SKM-1 (cell line): ENCODE measurements at regions not wholly inside any gene's neighbourhood (a gene's known extent, or its start where the extent isn't known, plus 50 kb on each side); places are given as distances from the start of the nearest gene placed in this dataset.

Experiments used
- DNase-seq: peaks from one replicate; lab custom pipeline; 2025; ENCODE audit not compliant: unreplicated experiment; lab: John Stamatoyannopoulos, UW

GRCh38 chr7:16320099-16320660, 101.2 kb downstream of the CRPPA start:
- DNase-seq: no peak

GRCh38 chr7:16318989-16319915, 102.1 kb downstream of the CRPPA start:
- DNase-seq: no peak

DNA sequence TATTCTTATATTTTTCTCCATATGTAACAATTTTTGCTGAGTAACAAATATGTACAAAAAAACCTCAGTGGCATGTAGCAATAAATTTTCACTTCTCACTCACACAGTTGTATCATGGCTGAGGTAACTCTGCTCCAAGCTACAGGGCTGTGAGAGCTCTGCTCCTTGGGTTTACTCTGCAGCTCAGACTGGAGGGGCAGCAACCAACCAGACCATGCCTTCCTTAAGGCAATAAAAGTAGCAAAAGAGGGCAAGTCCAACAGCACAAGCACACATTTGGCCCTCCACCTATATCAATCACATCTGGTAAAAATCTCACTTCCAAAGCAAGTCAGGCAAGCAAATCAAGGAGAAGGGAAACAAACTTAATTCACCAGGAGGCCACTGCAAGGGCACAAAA, 102.9 kb downstream of the CRPPA start:
- no peak for DNase-seq

DNA sequence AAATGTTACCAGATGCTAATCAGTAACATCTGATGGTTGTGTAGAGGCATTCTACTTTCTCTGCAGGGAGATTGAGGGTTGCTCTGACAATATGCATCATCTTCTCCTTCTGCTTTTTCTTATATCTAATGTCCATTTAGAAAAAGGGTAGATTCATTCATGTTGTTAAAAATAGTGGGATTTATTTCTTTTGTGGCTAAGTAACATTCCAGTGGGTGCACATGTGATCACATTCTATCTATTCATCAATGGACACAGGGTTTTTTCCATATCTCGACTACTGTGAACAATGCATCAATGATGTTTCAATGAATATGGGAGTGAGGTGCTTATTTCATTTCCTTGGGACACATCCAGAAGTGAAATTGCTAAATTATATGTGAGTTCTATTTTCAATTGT, 103.9 kb downstream of the CRPPA start:
- no peak for DNase-seq

DNA sequence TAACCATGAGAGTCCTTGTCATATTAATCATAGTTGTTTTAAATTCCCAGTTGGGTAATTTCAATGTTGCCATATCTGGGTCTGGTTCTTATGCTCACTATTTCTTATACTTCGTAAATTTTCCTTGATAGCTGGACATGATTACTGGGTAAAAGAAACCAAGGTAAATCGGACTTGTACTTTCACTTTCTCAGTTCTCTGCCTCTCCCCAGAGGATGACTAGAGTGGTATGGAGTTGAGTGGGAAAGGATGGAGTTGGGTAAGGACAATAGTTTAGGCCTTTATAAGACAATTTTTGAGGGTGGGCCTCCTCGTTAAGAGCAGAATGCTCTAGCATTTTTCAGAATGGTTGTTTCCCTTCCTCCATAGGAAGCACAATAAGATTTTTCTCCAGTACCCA, 106.1 kb downstream of the CRPPA start:
- no peak for DNase-seq

DNA sequence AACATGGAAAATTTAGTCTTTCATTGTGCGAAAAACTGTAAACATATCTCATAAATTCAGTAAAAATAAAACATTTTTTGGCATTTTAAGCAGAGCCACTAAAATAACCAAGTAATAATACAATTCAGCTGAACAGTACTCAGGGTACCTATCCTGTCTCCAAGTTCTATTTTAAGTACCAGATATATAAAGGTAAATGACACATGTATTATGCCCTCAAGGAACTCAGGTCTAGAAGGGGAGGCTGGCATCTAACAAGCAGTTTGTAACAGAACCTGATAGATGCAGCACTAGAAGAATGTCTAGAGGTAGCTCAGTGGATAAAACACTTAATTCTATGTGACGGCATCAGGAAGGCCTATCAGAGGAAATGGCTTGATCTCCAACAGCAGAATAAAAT, 112.2 kb downstream of the CRPPA start:
- no peak for DNase-seq

GRCh38 chr7:16301291-16301690, 120.0 kb downstream of the CRPPA start:
- DNase-seq: no peak

GRCh38 chr7:16300361-16300895, 120.9 kb downstream of the CRPPA start:
- DNase-seq: no peak

- DNase-seq: no peak
These were observed 121.5 kb downstream of the CRPPA start for GRCh38 chr7:16299853-16300252.

DNA sequence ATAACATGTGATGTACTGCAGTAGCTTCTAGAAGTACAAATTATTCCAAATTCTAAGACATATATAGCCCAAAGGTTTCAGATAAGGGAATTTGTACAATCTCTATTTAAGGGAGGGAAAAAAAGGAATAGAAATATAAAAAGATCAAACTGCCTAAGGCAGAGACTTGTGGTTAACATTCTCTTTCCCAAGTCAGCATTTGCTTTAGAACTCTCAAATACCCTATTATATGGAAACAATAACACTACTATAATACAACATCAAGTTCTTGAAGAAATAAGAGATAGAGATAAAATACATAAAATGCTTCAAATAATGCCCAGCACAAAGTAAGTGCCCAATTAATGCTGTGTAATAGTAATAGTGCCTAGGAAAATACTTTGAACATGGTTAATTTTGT, 123.1 kb downstream of the CRPPA start:
- no peak for DNase-seq

GRCh38 chr7:16295558-16295957, 125.8 kb downstream of the CRPPA start:
- DNase-seq: no peak

DNA sequence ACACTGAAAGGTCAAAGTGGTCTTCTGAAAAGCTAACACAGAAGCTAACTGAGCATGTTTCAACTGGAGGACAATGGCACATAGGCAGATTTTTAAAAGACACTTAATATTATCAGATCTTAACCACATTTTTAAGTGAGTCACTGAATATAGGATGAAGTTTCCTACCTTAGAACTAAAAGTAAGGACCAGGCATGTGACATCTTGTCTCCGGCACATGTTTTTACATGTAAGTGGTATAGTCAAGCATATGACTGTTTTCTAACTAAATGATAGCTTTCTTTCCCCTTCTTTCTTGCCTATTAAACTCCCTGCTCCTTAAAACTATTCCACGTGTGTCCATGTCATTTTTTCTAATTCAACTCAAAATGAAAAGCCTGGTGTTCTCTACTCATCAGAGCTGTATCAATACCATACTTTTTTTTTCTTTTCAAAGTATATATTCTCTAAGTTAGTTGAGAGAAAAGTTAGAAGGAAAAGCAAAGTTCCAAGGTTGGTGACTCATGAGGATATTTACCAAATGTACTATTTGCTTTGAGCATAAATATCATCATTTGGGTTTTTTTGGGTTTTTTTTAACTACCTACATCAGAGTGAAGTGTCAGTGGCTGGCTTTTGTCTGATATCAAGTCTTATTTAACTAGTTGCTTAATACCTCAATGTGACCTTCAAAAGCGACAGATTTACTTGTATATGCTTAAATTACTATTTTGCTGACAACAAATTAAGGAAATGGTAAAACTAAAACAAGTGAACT, 127.5 kb downstream of the CRPPA start:
- DNase-seq: no peak

GRCh38 chr7:16284581-16284980, 136.8 kb downstream of the CRPPA start:
- DNase-seq: no peak

- no peak for DNase-seq
These were observed 143.1 kb downstream of the CRPPA start for GRCh38 chr7:16278167-16278787.

DNA sequence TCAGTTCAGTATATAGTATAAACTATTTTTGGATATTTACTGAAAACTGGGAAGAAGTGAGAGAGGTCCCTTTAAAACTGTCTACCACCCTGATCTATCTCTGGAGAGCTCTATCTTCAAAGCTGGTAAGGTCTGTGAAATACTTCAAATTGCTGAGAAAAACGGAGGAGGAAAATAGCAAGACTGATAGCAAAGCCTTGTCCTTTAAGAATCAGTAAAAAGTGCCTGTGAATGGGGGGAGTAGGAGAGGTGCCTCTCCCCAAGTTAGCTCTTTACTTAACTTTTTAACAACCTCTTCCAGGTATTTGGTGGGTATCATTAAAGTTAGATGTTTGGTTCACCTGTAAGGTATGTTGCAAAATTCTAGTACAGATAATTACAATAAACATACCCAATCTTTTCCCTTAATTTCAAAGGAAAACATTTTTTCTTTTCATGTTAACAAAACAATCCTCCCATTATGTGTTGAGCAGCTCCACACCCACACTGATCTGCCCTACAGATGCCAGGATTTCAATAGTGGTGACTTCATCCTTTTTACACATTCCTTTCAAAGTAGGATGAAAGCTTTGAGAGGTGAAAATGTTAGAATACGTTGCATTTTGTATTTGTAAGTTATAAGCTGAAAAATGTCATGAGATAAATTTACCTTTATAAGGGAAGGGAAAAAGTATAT, 149.2 kb downstream of the CRPPA start:
- no peak for DNase-seq

DNA sequence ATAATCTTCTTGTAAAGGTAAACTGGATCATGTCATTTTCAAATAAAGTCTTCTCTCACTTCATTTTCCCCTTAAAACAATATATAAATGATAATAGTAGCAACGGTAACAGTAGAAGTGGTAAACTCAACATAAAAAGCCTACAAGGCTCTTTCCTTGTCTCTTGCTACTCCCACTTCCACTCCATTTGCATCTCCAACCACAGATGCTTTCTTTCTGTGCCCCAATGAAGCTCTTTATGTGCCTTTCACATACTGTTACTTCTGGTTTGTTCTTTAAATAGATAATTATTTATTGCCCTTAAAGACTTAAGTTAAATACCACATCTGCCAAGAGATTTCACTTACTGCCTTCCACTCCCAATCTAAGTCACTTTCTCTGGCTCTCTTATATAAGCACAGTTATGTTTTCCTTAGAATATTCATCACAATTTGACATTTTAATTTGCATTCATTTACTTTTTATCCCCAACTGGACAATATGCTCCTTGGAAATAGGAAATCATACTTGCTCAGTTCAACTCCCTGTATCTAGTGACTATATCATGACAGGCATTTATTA, 149.9 kb downstream of the CRPPA start:
- DNase-seq: no peak

DNA sequence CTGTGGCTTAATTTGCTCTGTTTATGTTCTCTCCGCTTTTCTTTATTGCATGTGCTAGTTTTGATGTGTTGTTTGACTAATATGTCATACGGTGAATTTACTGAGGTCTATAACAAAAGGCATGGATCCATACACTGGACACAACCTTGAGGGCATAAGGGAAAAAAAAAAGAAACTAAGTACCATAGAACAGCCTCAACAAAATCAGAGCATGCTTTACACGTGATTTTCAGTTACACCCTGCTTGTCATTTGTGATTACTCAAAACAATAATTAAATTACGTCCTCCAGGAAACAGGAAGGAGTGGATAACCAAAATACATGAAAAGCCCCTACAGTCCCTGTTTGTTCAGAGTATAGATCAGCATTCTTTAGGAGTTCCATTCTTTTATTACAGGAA, 150.5 kb downstream of the CRPPA start:
- DNase-seq: no peak

- no peak for DNase-seq
These were observed 152.2 kb downstream of the CRPPA start for GRCh38 chr7:16268821-16269768.
